OCI-LY1 (cell line): ENCODE measurements at regions not wholly inside any gene's neighbourhood (a gene's known extent, or its start where the extent isn't known, plus 50 kb on each side); places are given as distances from the start of the nearest gene placed in this dataset.
"Not testable (repeated sequence)": the region's sequence is repeated elsewhere in the genome, so short reads cannot be mapped to it uniquely, and the experiment has no call there.

Experiments used
- H2AFZ ChIP-seq: fragments of 200-600 bp; sonication (generic), shearing (Covaris generic); 2 replicates; pipeline ENCODE4 v1.6.0; 2014; ENCODE audit warnings: antibody characterized with exemption, mild to moderate bottlenecking, low read length
- H3F3A ChIP-seq: fragments of 200-600 bp; sonication (generic), shearing (Covaris generic); 2 replicates; pipeline ENCODE4 v1.6.0; 2014; ENCODE audit warnings: mild to moderate bottlenecking, antibody characterized with exemption, low read length, moderate library complexity; ENCODE audit not compliant: insufficient read depth
- H3K27ac ChIP-seq: fragments of 200-600 bp; sonication (generic); 2 replicates; pipeline ENCODE4 v1.5.1; 2014; ENCODE audit warnings: low read length, mixed run types, mild to moderate bottlenecking, low read depth; ENCODE audit not compliant: poor library complexity, severe bottlenecking
- H3K27me3 ChIP-seq: fragments of 200-600 bp; sonication (generic); 2 replicates; pipeline ENCODE4 v1.6.0; 2014; ENCODE audit warnings: antibody characterized with exemption, mild to moderate bottlenecking, low read length, moderate library complexity; ENCODE audit not compliant: insufficient read depth
- H3K36me3 ChIP-seq: fragments of 200-600 bp; sonication (generic); 2 replicates; pipeline ENCODE4 v1.6.1; 2014; ENCODE audit warnings: mild to moderate bottlenecking, antibody characterized with exemption, low read length, moderate library complexity, mixed read lengths; ENCODE audit not compliant: insufficient read depth
- H3K4me1 ChIP-seq: fragments of 200-600 bp; sonication (generic); 2 replicates; pipeline ENCODE4 v1.5.1; 2014; ENCODE audit warnings: mild to moderate bottlenecking, low read length, moderate library complexity; ENCODE audit not compliant: insufficient read depth, severe bottlenecking
- H3K4me2 ChIP-seq: fragments of 200-600 bp; sonication (generic), shearing (Covaris generic); 2 replicates; pipeline ENCODE4 v1.6.1; 2014; ENCODE audit warnings: low read length
- H3K4me3 ChIP-seq: fragments of 200-600 bp; sonication (generic); 2 replicates; pipeline ENCODE4 v1.5.1; 2014; ENCODE audit warnings: low read length, low read depth, mild to moderate bottlenecking, mixed read lengths; ENCODE audit not compliant: poor library complexity, severe bottlenecking
- H3K79me2 ChIP-seq: fragments of 200-600 bp; shearing (Covaris generic); 2 replicates; pipeline ENCODE4 v1.6.1; 2016; ENCODE audit warnings: mixed run types, low read length, mixed read lengths; ENCODE audit not compliant: insufficient read depth
- H3K9ac ChIP-seq: fragments of 200-600 bp; sonication (generic), shearing (Covaris generic); 2 replicates; pipeline ENCODE4 v1.6.1; 2014; ENCODE audit warnings: mild to moderate bottlenecking, low read length, mixed read lengths
- H3K9me2 ChIP-seq: fragments of 200-600 bp; sonication (generic), shearing (Covaris generic); 2 replicates; pipeline ENCODE4 v1.6.1; 2014; ENCODE audit warnings: low read depth, mild to moderate bottlenecking, low read length, mixed read lengths
- H3K9me3 ChIP-seq: fragments of 200-600 bp; shearing (Covaris generic); 2 replicates; pipeline ENCODE4 v1.6.1; 2014; ENCODE audit warnings: low read length, mixed read lengths
- H4K20me1 ChIP-seq: fragments of 200-600 bp; sonication (generic), shearing (Covaris generic); 2 replicates; pipeline ENCODE4 v1.6.0; 2016; ENCODE audit warnings: mild to moderate bottlenecking, low read length; ENCODE audit not compliant: insufficient read depth

DNA sequence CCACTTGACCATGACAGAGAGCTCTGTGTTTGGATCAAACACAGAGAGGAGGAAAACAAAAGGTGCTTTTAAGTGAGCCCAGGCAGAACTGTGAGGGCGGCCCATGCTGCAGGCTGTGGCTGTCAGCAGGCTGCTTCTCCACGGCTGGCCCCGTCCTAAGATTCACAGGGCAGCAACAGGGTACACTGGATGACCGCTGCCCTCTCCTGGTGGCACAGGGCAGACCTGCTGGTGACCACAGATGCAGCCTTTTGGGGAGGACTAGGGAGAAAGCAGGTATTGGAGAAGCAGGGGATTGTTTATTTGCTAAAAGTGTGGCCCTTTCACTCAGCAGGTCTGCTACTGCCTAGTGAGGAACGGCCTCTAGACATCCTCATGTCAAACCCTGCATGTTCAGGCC, 183.7 kb downstream of the ADRA2C start:
- H3F3A ChIP-seq, H3K9me3 ChIP-seq, H3K4me3 ChIP-seq, H4K20me1 ChIP-seq, H3K9ac ChIP-seq, H3K27ac ChIP-seq, H3K4me2 ChIP-seq, H2AFZ ChIP-seq, H3K4me1 ChIP-seq, H3K27me3 ChIP-seq, H3K36me3 ChIP-seq, H3K9me2 ChIP-seq, H3K79me2 ChIP-seq: not testable (repeated sequence)

DNA sequence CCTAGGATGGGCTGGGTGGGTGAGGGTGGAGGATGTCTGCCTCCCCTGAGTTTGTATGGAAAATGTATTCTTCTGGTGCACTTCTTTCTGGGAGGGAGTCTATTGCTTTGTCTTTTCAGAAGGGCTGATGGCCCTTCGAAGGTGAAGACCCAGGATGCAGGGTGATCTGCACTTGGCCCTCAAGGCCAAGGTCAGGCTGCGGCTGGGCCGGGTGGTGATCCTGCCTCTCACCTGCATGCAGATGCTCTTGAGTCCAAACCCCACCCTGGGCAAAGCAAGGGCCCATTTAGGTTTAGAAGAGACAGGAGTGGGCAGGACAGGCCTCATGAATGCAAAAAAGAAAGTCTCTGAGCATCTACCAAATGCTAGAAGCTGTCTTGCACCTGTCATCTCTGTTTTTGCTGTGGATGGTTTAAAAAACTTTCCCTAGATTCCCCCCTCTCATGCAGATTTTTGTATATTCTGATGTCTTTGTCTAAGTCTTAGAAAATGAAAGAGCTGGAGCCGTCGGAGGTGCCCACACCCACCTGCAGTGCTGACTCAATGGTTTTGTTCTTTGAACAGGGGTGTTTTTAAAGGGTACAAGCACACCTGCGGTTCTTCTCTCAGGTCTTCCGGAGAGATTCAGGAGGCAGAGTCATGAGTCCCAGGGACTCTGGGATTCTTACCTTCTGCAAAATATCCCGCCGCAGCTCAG, 186.4 kb downstream of the ADRA2C start:
- H3K79me2 ChIP-seq, H3K9me2 ChIP-seq, H3K9ac ChIP-seq, H3K4me2 ChIP-seq, H3K27me3 ChIP-seq, H3K9me3 ChIP-seq, H3K36me3 ChIP-seq, H2AFZ ChIP-seq, H3K4me3 ChIP-seq, H3F3A ChIP-seq, H3K4me1 ChIP-seq, H4K20me1 ChIP-seq, H3K27ac ChIP-seq: not testable (repeated sequence)

DNA sequence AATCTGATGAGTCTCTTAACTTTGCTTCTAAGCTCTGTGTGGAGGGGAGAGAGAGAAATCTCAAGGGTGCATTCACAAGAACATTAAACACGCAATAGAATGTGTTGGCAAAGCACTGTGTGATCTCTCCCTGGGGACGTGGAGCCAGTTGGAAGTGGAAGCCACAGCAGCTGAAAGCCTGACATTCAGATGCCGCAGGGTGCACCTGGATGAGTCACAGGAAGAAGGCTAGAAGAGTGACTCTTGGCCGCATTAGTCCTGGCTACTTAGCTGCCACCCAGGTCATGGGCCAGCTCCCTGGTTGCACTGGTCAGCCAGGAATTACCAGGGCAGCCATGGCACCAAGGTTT, 186.9 kb downstream of the ADRA2C start:
- not testable (repeated sequence) for H3K9me2 ChIP-seq, H3K9ac ChIP-seq, H3K4me1 ChIP-seq, H3K36me3 ChIP-seq, H2AFZ ChIP-seq, H4K20me1 ChIP-seq, H3K4me3 ChIP-seq, H3F3A ChIP-seq, H3K27me3 ChIP-seq, H3K4me2 ChIP-seq, H3K79me2 ChIP-seq, H3K27ac ChIP-seq, H3K9me3 ChIP-seq

DNA sequence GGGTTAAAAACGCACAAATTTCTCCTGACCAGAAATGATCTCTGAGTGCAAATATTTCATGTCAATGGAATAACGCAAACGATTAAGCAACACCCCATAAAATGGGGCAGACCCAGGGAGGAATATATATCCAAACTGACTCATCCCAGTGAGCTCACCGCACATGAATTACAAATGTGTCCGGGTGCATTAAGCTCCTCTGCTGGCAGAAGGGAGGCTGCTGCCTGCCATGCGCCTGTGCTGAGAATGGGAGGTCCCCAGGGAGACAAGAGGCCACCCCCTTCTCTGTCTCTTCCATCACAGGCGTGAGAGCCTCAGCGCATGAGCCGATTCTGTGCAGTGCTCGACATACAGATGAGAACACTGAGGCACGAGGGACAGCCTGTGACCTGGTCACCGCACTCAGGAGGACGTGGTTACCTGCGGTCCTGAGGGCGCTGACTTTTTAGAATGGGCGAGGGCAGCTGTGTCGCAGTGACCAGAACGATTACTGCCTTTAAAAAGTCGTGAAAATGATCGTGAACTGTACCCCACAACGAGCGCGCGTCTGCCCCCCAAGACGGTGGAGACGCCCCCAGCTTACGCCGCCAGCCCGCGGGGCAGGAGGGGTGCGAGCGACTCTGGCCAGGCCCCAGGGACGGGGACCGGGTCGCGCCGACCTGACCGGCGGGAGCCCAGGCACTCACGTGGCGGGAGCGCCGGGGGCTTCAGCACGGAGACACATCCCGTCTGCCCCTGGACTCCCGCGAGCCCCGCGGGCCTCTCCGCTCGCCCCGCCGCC, 188.5 kb downstream of the ADRA2C start:
- H3K9me3 ChIP-seq, H3K9me2 ChIP-seq, H3K27ac ChIP-seq, H3K36me3 ChIP-seq, H3K4me1 ChIP-seq, H2AFZ ChIP-seq, H4K20me1 ChIP-seq, H3K27me3 ChIP-seq, H3F3A ChIP-seq, H3K79me2 ChIP-seq: not testable (repeated sequence)
- H3K9ac ChIP-seq: peak overlapping the region; percentile 70
- H3K4me3 ChIP-seq: peak overlapping the region; percentile 73
- H3K4me2 ChIP-seq: peak overlapping the region; percentile 69

DNA sequence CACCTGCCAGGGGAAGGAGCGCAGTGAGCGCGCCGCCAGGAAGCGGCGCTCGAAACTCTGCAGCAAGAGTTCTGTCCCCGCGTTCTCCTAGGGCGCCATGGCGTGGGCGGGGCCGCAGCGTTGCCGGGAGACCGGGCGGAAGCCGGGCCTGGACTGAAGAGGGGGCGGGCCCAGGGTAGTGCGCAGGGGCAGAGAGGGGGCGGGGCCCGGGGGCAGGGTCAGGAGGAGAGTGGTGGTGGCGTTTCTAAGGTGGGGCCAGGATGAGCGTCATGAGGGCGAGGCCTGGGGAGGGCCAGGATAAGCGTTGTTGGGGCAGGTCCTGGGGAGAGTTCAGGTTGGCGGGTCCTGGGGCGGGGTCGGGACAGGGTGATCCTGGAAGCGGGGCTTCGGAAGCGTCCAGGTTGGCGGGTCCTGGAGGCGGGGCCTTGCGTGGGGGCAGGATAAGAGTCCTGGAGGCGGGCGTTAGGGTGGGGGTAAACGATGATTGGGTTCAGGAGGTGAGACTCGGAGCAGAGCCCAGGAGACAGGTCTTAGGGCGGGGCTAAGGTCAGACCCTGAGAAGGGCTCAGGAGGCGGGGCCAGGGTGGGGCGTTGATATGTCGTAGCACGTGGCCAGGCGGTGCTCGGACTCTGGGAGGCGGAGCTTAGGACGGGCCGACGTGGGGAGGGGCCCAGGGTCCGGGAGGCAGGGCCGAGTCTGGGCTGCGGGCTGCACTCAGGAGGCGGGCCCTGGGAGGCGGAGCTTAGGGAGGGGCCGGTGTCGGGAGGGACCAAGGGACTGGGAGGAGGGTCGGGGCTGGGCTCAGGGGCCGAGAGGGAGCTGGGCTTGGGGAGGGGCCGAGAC, 189.4 kb downstream of the ADRA2C start:
- not testable (repeated sequence) for H3K9me3 ChIP-seq, H2AFZ ChIP-seq, H3K9me2 ChIP-seq, H3F3A ChIP-seq, H3K79me2 ChIP-seq, H3K27ac ChIP-seq, H4K20me1 ChIP-seq, H3K4me1 ChIP-seq, H3K36me3 ChIP-seq, H3K27me3 ChIP-seq
- H3K4me3 ChIP-seq: peak overlapping the region; percentile 73
- peak overlapping the region; percentile 70 for H3K9ac ChIP-seq
- peak overlapping the region; percentile 69 for H3K4me2 ChIP-seq

DNA sequence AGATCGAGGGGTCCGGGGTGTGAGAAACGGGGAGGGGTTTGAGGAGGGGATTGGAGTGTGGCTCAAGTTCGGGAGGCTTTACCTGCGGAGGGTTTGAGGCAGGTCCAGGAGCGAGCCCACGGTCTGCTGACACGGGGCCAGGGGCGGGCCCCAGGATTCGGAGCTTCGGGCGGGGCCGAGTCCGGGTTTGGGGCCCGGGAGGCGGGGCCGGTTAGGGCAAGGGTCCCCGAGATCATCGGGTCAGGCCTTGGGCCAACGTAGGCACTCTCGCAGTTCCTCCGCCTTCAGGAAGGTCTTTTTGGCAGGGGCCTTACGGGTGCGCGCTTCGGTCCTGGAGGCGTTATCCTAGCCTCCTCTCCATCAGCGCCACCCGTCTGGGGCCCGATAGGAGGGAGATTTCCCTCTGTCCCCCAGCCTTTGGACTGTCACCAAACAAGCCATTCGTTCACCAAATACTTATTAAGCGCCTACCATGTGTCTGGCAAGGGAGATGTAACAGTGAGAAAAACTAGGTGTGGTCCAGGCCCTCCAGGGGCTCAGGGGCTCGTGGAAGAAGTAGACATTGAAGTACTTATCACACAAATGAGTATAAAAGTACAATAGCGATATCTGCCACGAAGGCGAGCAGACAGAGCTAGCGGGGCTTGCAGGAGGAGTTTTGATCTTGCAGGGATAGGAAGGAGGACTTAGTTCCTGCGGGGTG, 190.1 kb downstream of the ADRA2C start:
- H3K9me3 ChIP-seq, H4K20me1 ChIP-seq, H3F3A ChIP-seq, H3K9ac ChIP-seq, H3K9me2 ChIP-seq, H3K36me3 ChIP-seq, H3K4me1 ChIP-seq, H3K27me3 ChIP-seq, H3K27ac ChIP-seq, H2AFZ ChIP-seq, H3K79me2 ChIP-seq: not testable (repeated sequence)
- Histone ChIP-seq H3K4me2 (peak overlapping the region; percentile 41), H3K4me3 (peak overlapping the region; percentile 73)

DNA sequence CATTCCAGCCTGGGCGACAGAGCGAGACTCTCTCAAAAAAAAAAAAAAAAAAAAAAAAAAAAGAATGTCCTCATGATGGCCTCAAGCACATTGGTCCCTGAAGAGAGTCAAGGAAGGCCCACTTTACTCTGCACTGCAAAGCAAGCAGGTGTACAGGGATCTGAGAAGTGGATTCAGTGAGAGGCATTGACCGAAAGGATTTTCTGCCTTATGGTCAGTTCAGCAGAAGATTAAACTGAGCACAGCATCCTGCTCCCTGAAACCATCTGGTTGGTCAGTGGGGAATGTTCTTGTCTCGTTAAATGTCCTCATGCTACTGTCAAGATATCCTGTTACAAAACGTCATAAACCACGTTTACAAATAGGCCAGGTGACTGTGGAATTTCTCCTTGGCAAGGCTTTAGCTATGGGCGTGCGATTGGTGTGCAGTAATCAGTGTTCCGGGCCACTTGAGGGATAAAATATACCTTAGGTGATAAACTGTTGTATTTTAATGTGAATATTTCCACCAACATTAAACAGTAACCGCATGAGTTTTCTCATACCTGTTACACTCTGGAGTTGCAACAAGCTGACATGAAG, 195.0 kb downstream of the ADRA2C start:
- not testable (repeated sequence) for H3K4me1 ChIP-seq, H3K36me3 ChIP-seq, H3K9me3 ChIP-seq, H3F3A ChIP-seq, H3K4me2 ChIP-seq, H2AFZ ChIP-seq, H3K79me2 ChIP-seq, H3K4me3 ChIP-seq, H3K9ac ChIP-seq, H3K27ac ChIP-seq, H3K9me2 ChIP-seq, H4K20me1 ChIP-seq, H3K27me3 ChIP-seq
